ENCODE measurements at regions not wholly inside any gene's neighbourhood (a gene's known extent, or its start where the extent isn't known, plus 50 kb on each side); places are given as distances from the start of the nearest gene placed in this dataset.

DNA sequence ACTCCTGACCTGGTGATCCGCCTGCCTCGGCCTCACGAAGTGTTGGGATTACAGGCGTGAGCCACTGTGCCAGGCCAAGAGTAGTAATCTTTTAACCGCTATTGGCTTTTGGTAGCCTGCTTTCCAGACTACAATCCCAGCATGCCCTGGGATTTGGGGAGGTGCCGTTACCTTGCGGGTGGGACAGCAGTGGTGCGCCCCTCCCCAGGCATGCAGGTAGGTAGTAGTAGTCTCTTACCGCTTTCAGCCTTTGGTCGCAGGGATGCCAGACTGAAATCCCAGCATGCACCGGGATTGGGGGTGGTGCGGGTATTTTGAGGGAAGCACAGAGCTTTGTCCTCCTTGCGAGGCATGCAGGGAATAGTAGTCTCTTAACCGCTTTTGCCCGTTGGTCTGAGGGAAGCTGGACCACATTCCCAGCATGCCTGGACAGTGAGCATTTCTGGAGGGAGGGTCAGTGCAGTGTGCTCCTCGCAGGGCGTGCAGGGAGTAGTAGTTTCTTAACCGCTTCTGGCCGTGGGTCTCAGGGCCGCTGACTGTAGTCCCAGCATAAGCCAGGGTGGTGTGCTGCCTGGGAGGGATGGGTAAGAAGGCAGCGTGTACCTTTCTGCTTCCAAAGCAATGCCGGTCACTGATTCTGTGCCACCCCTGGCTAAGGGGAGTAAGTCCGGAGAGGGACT is 1686.8 kb downstream of the TP53TG3F start:
- TF ChIP-seq, protein P1, sequence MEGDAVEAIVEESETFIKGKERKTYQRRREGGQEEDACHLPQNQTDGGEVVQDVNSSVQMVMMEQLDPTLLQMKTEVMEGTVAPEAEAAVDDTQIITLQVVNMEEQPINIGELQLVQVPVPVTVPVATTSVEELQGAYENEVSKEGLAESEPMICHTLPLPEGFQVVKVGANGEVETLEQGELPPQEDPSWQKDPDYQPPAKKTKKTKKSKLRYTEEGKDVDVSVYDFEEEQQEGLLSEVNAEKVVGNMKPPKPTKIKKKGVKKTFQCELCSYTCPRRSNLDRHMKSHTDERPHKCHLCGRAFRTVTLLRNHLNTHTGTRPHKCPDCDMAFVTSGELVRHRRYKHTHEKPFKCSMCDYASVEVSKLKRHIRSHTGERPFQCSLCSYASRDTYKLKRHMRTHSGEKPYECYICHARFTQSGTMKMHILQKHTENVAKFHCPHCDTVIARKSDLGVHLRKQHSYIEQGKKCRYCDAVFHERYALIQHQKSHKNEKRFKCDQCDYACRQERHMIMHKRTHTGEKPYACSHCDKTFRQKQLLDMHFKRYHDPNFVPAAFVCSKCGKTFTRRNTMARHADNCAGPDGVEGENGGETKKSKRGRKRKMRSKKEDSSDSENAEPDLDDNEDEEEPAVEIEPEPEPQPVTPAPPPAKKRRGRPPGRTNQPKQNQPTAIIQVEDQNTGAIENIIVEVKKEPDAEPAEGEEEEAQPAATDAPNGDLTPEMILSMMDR (IDR thresholded peaks at IDR 0.05; ENCODE audit: insufficient read depth, low read depth, low read length): no peak
- no peak for TF ChIP-seq EZH2 (IDR thresholded peaks at IDR 0.05; ENCODE audit: insufficient read depth, low read length)

All from astrocyte (in vitro differentiated cells and primary cell).